Tibial nerve (tissue), 4 donors: ENCODE measurements at regions not wholly inside any gene's neighbourhood (a gene's known extent, or its start where the extent isn't known, plus 50 kb on each side); places are given as distances from the start of the nearest gene placed in this dataset.

ENCODE experiments used
- EP300 ChIP-seq, 2 donors: sonication (generic); formaldehyde crosslinking; IDR thresholded peaks; one replicate each; pipeline ENCODE4 v1.6.1; 2017; ENCODE audit warnings: antibody characterized with exemption in 2 of 2, mild to moderate bottlenecking in 1 of 2
- POLR2A ChIP-seq, 2 donors: fragments of 450-650 bp; IDR thresholded peaks; one replicate each; pipeline ENCODE4 v1.6.1; 2017; ENCODE audit warnings: antibody characterized with exemption in 2 of 2, mild to moderate bottlenecking in 2 of 2, moderate library complexity in 2 of 2
- TF ChIP-seq, protein P1 (sequence below), 5 experiments: fragments of 200-600 bp in 3 of 5; fragments of 450-650 bp in 2 of 5; sonication (generic) in 3 of 5; IDR thresholded peaks; one replicate each; pipeline ENCODE4 v1.5.1; 2016 to 2019; ENCODE audit warnings: antibody characterized with exemption in 5 of 5, mild to moderate bottlenecking in 3 of 5, moderate library complexity in 2 of 5

GRCh38 chr15:66947471-66947870 is 117.9 kb upstream of the SMAD3 start:
- TF ChIP-seq, protein P1, sequence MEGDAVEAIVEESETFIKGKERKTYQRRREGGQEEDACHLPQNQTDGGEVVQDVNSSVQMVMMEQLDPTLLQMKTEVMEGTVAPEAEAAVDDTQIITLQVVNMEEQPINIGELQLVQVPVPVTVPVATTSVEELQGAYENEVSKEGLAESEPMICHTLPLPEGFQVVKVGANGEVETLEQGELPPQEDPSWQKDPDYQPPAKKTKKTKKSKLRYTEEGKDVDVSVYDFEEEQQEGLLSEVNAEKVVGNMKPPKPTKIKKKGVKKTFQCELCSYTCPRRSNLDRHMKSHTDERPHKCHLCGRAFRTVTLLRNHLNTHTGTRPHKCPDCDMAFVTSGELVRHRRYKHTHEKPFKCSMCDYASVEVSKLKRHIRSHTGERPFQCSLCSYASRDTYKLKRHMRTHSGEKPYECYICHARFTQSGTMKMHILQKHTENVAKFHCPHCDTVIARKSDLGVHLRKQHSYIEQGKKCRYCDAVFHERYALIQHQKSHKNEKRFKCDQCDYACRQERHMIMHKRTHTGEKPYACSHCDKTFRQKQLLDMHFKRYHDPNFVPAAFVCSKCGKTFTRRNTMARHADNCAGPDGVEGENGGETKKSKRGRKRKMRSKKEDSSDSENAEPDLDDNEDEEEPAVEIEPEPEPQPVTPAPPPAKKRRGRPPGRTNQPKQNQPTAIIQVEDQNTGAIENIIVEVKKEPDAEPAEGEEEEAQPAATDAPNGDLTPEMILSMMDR (IDR thresholded peaks at IDR 0.05), result no peak
- TF ChIP-seq POLR2A (IDR thresholded peaks at IDR 0.05) (no peak), EP300 (IDR thresholded peaks at IDR 0.05) (no peak)
